COLO829 (cell line): ENCODE measurements at regions not wholly inside any gene's neighbourhood (a gene's known extent, or its start where the extent isn't known, plus 50 kb on each side); places are given as distances from the start of the nearest gene placed in this dataset.
A peak's percentile ranks its signal among the peaks of the same experiment; 100 is the strongest.

Experiments used
- DNase-seq: peaks from one replicate; pipeline ENCODE4 v3.0.0; 2012; ENCODE audit warnings: low spot score

DNA sequence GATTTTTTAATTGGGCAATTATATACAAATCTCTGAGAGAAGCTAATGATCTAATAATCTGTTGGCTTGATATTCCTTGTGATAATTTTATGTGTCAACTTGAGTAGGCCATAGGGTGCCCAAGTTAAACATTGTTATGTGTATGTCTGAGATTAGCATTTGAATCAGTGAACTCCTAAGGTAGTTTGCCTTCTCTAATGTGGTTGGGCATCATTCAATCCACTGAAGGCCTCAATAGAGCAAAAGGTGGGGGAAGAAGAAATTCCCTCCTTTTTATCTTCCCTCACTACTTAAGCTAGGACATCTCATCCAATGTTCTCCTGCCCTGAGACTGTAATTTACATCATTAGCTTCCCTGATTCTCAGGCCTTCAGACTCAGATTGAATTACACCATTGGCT is 394.5 kb downstream of the LMO4 start:
- DNase-seq, result no peak

DNA sequence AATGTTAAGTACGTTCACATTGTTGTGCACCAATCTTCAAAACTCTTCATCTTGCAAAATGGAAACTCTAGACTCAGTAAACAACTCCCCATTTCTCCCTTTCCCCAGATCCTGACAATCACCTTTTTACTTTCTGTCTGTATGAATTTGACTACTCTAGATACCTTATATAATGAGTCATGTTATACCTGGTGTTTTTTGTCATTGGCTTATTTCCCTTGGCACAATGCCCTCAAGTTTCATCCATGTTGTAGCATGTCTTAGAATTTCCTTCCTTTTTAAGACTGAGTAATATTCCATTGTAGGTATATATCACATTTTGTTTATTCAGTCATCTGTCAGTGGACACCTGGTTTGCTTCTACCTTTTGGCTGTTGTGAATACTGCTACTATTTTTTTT is 399.5 kb downstream of the LMO4 start:
- DNase-seq, result no peak

DNA sequence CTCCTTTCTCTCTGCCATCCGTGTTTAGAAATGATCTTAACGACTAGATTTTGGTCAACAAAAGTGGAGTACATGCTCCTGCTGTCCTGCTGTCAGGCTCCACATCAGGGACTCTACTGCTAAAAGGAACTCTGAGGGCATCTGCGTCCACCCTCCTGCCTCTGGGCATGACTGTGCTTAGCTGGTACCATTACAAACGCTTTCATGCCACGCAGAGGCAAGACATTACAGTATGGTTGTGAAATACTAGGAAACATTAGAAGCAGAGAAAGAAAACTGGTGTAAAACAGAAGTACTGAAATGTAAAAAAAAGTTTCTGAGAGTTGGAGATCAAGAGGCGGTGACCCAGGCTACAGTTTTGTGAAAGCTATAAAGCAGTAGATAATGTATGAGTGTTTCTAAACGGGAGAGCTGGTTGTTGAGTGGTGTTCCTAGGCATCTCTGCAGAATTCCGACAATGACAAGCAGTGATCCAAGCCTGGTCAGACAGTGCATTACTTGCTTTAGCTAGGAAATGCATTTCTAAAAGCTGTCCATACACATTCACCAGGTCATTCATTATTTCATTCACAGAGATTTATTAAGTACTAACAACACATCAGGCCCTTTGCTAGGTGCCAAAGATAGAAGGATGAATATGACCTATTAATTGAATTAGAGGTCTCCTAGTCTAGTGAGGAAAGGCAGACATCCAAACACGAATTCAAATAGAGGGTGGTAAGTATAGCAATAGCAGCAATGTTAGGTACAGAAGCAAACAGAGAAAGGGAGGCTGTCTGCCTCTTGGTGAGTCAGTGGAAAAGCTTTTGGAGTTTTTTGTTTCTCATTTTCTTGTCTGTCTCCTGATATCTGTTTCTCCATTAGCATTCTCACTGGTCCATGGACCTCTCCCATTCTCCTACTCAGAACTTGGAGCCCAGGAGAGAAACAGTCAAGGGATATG is 401.9 kb downstream of the LMO4 start:
- no peak for DNase-seq

DNA sequence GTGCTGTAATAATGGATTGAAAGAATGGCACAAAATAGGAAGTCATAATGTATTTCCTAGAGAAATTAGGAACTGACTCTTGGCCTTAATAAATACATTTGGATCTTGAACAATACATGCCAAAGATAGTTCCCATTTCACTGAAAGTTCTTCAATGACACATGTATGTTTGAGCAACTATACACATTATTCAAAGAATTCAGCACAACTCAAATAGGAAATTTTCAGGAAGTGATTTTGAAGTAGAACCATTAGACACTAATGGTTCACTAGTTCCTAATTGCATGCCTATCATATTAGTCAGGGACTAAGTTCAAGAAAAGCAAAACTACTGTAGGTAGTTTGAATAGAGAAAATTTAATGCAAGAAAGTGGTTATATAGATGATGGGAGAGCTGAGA is 404.7 kb downstream of the LMO4 start:
- no peak for DNase-seq

DNA sequence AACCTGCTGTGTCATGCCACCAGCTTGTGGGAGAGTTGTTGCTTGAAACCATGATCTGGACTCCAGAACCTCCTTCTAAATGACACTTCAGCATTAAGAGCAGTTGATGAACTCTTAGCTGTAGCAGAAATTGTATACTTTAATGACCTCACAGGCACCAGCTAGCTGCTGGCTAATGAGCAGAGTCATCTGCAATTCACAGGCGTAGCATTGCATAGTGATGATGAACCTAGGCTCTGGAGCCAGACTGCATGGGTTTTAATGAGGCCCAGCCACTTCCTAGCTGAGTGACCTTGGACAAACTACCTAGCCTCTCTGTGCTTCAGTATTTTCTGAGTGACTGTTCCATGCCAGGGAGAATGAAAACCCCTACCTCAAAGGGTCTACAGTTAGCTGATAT is 407.1 kb downstream of the LMO4 start:
- no peak for DNase-seq

DNA sequence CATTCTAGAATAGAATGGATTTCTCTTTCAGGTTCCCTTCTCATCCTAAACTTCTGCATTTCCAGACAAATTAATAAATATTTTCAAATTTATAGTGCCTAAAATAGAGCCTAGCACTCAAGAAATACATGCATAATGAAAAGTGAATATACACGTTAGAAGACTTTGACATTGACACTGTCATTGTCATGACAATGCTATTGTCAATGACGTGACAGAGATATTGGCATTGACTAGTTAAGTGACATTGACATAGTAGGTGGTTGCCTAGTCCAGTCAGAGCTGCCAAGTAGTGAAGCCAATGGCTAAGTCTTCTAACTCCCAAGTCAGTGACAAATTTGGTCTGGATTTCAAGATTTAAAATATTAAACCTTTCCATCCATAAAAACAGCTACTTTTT is 410.5 kb downstream of the LMO4 start:
- no peak for DNase-seq

DNA sequence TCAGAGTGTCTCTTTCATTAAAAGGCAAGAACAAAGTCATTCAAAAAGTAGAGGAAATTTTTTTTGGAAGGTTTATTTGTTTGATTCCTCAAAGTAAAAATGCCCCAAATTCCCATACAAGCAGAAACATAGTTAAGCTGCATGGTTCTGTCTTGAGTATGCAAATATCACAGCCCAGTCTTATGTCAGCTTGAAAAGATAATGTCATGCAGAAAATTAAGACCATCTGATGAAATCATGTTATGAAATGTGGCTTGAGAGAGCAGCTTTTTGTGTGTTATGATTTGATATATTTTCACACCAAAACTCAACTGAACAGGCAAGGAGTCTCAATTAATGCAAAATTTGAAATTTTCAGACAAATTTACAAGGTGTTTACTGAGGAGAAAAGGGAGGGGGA is 411.0 kb downstream of the LMO4 start:
- no peak for DNase-seq

DNA sequence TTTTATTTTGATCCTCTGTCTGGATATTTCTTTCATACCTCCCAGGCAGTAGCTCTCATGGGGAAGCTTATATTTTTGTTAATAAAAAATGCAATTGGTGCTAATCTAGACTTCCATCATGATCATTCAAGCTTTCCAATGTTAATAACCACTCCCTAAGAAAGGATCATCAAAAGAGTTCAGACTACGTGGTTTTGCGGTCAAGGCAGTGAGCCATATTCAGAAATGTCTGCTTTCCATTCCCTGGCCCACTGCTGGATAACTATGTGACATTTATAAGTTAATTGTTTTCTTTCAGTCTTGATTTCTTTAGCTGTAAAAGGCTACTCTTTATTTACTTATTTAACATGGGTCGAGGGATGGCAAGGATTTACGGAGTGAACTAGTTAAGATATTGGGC is 414.6 kb downstream of the LMO4 start:
- DNase-seq, result no peak

DNA sequence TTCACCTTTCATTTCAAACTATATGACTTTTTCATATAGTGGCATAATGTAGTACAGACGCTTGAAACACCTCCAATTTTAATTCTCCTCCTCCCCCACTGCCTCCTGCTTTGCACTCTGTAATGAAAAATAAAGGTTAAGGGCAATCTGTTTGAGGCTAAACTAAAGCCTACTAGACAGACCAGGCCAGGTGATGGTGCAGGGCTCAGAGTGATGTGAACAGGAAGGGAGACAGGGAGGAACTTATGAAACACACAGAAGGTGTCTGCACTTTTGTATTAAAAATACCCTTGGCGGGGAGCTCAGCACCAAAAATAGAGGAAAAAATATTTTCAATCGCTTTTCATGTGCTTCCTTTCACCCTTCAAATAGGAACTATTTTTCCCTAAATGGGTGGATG is 415.4 kb downstream of the LMO4 start:
- no peak for DNase-seq

DNA sequence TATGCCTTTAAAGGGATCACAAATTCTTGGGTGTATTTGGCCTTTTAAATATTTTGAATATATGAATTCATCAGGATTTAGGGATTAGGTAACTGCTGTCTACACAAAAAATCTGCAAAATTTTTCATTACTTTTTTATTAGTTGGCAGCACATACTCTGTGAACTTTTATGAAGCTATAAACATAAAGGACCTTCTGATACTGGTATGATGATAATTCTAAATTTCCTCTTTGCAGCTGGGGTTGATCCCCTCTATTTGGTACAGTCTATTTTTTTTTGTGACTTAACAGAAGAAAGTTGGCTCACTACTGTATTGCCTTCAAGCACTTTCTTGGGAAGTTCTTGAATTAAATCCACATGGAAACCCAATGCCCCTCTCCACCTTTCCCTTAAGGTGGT is 416.1 kb downstream of the LMO4 start:
- no peak for DNase-seq

DNA sequence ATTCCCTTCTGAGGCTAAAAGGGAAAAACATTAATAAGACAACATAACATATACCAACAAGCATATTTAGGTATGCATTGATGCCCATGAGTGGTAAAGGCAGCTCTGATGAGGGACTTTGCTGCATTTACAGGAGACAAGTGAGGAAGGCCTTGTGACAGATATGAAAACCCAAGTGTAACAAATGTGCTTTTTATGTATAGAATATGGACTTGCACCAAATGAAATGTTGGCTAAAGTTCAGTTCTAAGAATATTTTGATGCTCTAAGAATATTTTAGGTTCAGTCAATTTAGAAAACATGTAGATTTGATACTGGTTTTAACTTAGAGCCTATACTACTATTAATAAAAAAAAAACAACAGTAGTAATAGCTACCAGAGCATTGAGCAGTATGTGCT is 424.7 kb downstream of the LMO4 start:
- DNase-seq, result no peak

DNA sequence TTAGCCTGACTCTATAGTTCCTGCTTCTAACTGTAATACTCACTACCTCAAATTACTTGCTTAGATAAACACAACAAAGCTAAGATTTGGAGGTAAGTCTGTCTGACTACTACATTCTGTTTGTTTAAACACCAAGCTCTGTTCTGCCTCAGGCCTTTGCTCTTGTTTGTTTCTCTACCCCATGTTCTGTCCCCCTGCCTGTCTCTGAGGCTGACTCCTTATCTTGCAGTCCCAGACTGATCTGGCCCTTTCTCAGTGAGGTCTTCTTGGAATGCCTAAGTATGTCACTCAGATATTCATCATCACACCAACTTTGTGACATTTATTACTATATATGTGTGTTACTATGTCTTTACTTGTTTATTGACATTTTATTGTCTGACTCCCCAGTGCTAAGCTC is 425.5 kb downstream of the LMO4 start:
- no peak for DNase-seq

DNA sequence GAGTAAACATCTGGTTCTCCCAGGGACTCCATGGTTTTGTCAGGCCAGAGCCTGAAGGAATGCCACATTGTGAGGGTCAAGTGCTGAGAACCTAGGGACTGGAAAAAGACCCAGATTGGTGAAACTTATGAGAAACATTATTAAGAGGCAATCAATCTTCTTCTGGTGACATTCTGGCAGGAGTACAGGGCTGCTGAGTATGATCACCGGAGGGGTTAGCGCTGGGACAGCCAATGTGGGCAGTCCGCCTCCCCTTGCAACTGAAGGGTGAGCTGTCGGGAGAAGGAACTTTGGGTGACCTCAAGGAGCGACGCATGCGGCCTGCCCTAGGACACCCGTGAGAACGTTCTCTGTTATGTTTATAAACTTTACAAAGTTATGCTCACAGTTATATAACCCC is 429.0 kb downstream of the LMO4 start:
- DNase-seq, result no peak

DNA sequence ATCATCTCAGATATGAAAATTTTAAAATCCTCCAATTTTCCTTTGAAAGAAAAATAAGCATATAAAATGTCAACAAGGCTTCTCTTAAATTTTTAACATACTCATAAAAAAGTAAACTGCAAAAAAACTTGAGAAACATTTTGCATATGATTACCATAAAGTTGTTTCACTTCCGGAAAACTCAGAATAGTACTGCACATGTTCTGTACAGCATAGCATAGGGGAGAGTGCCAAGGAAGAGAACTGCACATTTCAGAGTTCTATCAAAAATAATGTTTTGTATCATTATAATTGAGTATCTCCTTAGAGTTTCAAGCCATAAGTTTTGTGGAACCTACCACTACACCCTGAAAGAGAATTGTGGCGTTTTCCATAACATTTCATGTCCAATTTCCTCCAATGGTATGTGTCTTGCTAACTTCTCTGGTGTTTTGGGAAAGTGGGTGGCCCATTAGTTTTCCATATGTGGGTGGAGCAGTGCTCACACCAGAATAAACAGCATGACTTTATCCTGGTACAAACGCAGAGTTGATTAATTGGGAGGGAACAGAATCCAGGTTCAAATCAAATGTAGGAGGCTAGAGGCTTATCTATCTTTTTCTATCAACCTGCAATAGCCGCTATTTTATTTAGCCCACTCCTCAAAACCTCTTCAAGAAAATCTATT is 430.9 kb downstream of the LMO4 start:
- no peak for DNase-seq

DNA sequence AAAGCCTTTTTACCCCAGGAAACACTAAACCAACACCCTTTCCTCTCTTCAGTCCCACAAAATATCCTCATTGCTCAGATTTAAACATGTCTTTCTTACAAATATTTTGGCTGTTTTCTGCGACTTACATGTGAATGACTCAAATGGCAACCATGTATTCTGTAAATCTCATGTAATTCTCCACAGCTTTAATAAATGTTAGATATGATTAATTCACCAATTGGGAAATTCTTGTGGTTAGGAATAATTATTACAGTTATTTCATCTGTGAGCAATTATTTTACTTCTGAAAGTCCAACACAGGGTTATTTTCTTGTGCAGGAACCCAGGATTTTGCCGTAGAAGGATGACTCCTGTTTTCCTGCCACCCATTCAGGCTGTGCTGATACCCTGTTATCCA is 431.5 kb downstream of the LMO4 start:
- DNase-seq, result no peak

DNA sequence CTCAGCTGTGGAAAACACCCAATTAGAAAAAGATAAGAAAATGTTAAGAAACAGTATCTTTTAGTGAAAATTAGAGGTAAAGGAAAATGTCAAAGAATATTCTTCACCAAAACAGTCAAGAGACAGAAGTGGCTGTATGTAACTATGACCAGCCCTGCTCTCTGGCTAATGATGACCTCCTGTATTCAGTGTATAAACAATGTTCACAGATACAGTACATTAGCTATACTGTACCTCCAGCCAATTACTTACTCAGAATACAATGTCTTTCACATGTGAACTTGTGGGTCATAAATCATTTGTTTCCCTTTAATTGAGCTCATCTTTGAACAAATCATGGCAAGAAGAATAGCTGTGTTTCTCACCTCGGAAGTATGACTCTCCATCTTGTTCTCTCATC is 432.0 kb downstream of the LMO4 start:
- DNase-seq, result no peak

DNA sequence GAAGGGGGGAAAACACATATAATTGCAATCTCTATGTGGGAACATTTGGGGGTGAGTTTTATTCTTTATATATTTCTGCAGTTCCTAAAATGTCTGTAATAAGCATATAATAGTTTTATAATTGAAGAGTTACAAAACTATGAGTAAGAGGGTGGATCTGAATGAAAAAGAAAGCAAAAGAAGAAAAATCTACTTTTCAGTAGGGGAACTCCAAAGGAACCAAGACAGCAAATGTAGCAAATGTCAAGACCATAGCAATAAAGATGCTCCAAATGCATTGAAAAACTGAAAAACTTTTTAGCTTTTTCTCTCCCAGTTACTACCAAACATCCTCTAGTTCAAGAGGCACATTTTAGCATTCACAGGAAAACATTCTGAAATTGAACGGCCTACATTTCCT is 434.8 kb downstream of the LMO4 start:
- DNase-seq, result no peak

DNA sequence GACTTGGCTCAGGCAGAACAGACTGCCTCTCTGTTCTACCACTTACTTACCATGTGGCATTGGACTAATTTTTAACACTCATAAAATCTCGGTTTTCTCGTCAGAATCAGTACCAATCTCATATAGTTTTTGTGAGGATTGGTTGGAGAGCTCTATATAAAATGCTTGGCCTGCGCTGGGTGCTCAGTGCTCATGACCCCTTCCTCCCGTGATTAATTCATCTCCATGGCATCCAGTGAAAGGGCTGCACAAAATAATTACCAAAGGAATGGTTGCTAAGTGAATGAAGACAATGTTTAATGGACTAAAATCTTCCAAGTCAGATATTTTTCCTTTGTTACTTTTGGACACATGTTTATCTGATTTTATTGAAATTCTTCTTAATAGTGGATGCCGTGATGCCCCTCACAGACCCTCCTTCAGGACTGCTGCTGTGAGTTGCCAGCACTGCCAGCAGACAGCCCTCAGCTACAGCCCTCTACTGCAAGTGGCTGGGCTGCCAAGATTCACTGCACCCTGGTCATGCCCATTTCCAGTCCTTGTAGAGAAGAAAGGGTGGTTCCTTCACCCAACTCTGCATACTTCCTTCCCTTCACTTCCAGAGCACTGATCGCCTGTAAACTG is 436.5 kb downstream of the LMO4 start:
- DNase-seq, result no peak

DNA sequence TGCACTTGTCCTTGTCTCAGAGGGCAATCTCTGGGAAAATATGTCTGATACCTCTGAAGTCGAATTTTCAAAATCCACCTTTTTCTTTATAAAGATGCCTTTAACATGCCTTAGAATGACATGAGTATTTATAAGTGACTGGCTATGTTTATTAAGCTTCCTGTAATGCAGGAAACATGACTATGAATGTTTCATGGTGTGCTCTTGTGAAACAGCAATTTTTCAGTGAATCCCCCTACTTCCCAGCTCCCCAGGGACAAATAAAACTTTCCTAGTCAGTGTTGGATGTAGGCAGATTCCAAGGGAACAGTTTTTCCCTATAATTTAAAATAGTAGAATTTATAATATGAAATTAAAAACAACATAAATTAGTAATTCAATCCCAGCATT is 437.0 kb downstream of the LMO4 start:
- peak; percentile 24 for DNase-seq

DNA sequence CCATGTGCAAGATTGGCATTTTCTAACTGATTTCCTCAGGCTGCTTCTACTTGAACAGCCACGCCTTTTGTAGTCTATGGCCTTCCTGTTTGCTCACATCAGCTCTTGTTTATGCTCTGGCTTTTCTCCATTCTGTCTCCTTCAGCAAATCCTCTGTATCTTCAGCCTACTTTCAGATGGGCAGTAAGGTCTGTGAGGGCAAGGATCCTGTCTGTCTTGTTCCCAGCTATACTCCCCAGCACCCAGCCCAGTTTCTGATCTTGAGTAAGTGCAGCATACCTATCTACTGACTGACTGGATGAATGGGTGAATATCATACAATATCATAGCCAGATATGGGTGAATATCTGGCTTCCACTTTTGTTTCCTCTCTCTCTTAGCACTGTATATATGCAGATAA is 438.1 kb downstream of the LMO4 start:
- DNase-seq, result no peak

DNA sequence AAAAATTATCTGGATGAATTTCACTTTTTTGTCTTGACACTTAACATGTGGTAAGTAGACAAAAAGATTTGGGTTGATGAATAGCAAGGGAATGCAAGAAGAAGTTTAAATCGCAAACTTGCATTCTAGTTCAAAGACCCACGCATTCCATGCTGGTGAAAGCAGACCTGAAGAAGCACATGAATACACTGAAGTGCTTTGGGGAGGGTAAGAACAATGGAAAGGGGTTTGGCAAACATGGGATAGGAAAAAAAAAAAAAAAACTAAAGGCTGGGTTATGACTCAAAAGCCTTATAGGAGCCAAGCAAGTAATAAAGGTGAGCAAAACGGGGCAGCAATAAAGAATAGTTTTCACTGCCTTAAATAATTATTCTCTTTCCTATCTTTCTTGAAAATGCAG is 450.2 kb downstream of the LMO4 start:
- DNase-seq, result no peak

DNA sequence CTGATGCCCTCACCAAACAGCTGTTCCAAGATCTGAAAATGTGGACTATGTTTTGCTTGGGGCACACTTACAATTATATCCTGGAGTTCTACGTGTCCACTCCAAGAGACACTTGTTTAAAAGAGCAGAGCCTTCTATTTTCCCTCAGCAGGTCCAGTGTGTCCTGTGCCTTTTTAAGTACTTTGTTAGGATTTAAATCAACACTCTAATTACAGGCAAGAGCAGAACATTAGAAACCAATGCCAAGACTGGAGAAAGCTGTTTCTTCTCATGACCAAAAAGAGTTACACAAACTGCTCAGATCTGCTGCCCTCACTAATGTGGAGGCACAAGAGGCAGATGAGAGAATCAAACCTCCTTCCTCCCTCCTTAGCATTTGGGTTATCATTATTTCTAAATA is 452.9 kb downstream of the LMO4 start:
- no peak for DNase-seq

DNA sequence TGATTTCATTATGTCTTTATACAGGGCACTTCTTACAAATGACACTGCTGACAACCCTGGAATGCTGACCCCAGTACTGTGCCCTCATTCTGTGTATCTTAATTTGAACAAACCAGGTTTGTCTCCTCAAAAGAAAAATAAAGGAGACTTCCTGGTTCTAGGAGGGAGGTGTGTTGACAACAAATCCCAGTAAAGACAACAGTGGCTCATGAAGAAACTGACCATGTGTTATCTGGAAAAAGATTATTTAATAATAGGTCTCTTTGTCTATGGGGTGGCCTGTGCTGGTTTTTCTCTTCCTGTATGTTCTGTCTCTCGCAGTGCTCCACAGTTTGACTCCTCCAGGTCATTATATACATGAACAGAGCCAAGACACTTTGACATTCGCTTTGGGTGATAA is 454.6 kb downstream of the LMO4 start:
- DNase-seq, result peak; percentile 19
